HEK293 (cell line): ENCODE measurements at regions not wholly inside any gene's neighbourhood (a gene's known extent, or its start where the extent isn't known, plus 50 kb on each side); places are given as distances from the start of the nearest gene placed in this dataset.

Experiments used
- CTCF ChIA-PET: fragments of 350-600 bp; formaldehyde crosslinking; extraction: SDS; loops from one replicate; lab custom pipeline; 2021; ENCODE audit warnings: antibody characterized with exemption; lab: Yijun Ruan, JAX
- POLR2A ChIA-PET: fragments of 300-600 bp; formaldehyde crosslinking; extraction: SDS; loops from one replicate; lab custom pipeline; 2020; ENCODE audit warnings: antibody characterized with exemption, inconsistent platforms; lab: Yijun Ruan, JAX
- H3K27ac ChIP-seq: fragments of 200-500 bp; sonication (Bioruptor generic); 2 replicates; pipeline ENCODE4 v1.5.1; 2014; ENCODE audit warnings: low read depth, low read length, control low read depth, inconsistent platforms; ENCODE audit errors: extremely low read depth
- H3K36me3 ChIP-seq, 2 experiments: fragments of 200-500 bp in 1 of 2; sonication (Bioruptor generic) in 1 of 2; 1 replicate in 1 of 2; 2 replicates in 1 of 2; pipeline ENCODE4 v1.5.1; 2014 to 2017; ENCODE audit warnings: inconsistent platforms in 2 of 2, low read length in 2 of 2; ENCODE audit not compliant: control insufficient read depth in 2 of 2, insufficient read depth in 1 of 2
- H3K4me1 ChIP-seq: fragments of 200-500 bp; sonication (Bioruptor generic); 2 replicates; pipeline ENCODE4 v1.5.1; 2014; ENCODE audit warnings: mild to moderate bottlenecking, low read length, inconsistent platforms; ENCODE audit not compliant: control insufficient read depth, insufficient read depth
- H3K4me3 ChIP-seq: 2 replicates; pipeline ENCODE4 v1.5.1; 2011; ENCODE audit warnings: low read depth, mild to moderate bottlenecking, control low read depth, low read length, moderate library complexity
- H3K9me3 ChIP-seq: fragments of 200-500 bp; sonication (Bioruptor generic); 2 replicates; pipeline ENCODE4 v1.5.1; 2014; ENCODE audit warnings: low read depth, low read length, inconsistent platforms; ENCODE audit not compliant: control insufficient read depth, insufficient read depth
- AEBP2 ChIP-seq: fragments of 450-650 bp; formaldehyde crosslinking; IDR thresholded peaks from 2 replicates; pipeline ENCODE4 v1.5.1; 2016; ENCODE audit warnings: missing biosample characterization, missing genetic modification characterization, borderline replicate concordance
- CTCF ChIP-seq: fragments of 450-650 bp; formaldehyde crosslinking; IDR thresholded peaks from 2 replicates; pipeline ENCODE4 v1.5.1; 2016; ENCODE audit warnings: missing biosample characterization, missing genetic modification characterization
- EGR2 ChIP-seq: fragments of 450-650 bp; formaldehyde crosslinking; IDR thresholded peaks from 2 replicates; pipeline ENCODE4 v1.5.1; 2016; ENCODE audit warnings: low read depth, missing biosample characterization, missing genetic modification characterization
- GLI4 ChIP-seq: fragments of 450-650 bp; formaldehyde crosslinking; IDR thresholded peaks from 2 replicates; pipeline ENCODE4 v1.5.1; 2016; ENCODE audit warnings: missing biosample characterization, missing genetic modification characterization
- GLIS2 ChIP-seq: fragments of 450-650 bp; formaldehyde crosslinking; IDR thresholded peaks from 2 replicates; pipeline ENCODE4 v1.5.1; 2016; ENCODE audit warnings: missing biosample characterization, missing genetic modification characterization
- IKZF3 ChIP-seq: fragments of 450-650 bp; IDR thresholded peaks from 2 replicates; pipeline ENCODE4 v1.5.0; 2018; ENCODE audit warnings: missing biosample characterization, mild to moderate bottlenecking, missing genetic modification characterization, moderate library complexity
- ZBTB6 ChIP-seq: fragments of 450-650 bp; formaldehyde crosslinking; IDR thresholded peaks from 2 replicates; pipeline ENCODE4 v1.5.1; 2017; ENCODE audit warnings: missing biosample characterization, missing genetic modification characterization
- ZBTB7A ChIP-seq: fragments of 450-650 bp; formaldehyde crosslinking; IDR thresholded peaks from 2 replicates; pipeline ENCODE4 v1.5.1; 2016; ENCODE audit warnings: low read depth, missing biosample characterization, missing genetic modification characterization
- ZBTB8A ChIP-seq: fragments of 450-650 bp; formaldehyde crosslinking; IDR thresholded peaks from 2 replicates; pipeline ENCODE4 v1.5.1; 2016; ENCODE audit warnings: missing biosample characterization, missing genetic modification characterization
- ZFHX2 ChIP-seq: fragments of 450-650 bp; formaldehyde crosslinking; conservative IDR thresholded peaks from 2 replicates; pipeline ENCODE4 v1.5.1; 2016; ENCODE audit warnings: missing biosample characterization, missing genetic modification characterization
- ZFP69B ChIP-seq: fragments of 450-650 bp; formaldehyde crosslinking; IDR thresholded peaks from 2 replicates; pipeline ENCODE4 v1.5.1; 2016; ENCODE audit warnings: missing biosample characterization, missing genetic modification characterization
- ZNF175 ChIP-seq: fragments of 450-650 bp; formaldehyde crosslinking; IDR thresholded peaks from 2 replicates; pipeline ENCODE4 v1.5.1; 2016; ENCODE audit warnings: missing biosample characterization, missing genetic modification characterization
- ZNF248 ChIP-seq: fragments of 450-650 bp; formaldehyde crosslinking; IDR thresholded peaks from 2 replicates; pipeline ENCODE4 v1.5.1; 2017; ENCODE audit warnings: missing biosample characterization, missing genetic modification characterization
- ZNF302 ChIP-seq: fragments of 450-650 bp; formaldehyde crosslinking; IDR thresholded peaks from 2 replicates; pipeline ENCODE4 v1.5.1; 2016; ENCODE audit warnings: missing biosample characterization, missing genetic modification characterization, low read depth
- ZNF324 ChIP-seq: fragments of 450-650 bp; formaldehyde crosslinking; IDR thresholded peaks from 2 replicates; pipeline ENCODE4 v1.5.1; 2016; ENCODE audit warnings: missing biosample characterization, missing genetic modification characterization
- ZNF350 ChIP-seq: fragments of 450-650 bp; formaldehyde crosslinking; IDR thresholded peaks from 2 replicates; pipeline ENCODE4 v1.5.0; 2017; ENCODE audit warnings: missing biosample characterization, mild to moderate bottlenecking, missing genetic modification characterization
- ZNF514 ChIP-seq: fragments of 450-650 bp; formaldehyde crosslinking; IDR thresholded peaks from 2 replicates; pipeline ENCODE4 v1.5.1; 2016; ENCODE audit warnings: missing biosample characterization, missing genetic modification characterization
- ZNF529 ChIP-seq: fragments of 450-650 bp; formaldehyde crosslinking; IDR thresholded peaks from 2 replicates; pipeline ENCODE4 v1.5.1; 2017; ENCODE audit warnings: missing genetic modification characterization, missing biosample characterization; ENCODE audit not compliant: insufficient replicate concordance
- ZNF571 ChIP-seq: fragments of 450-650 bp; formaldehyde crosslinking; IDR thresholded peaks from 2 replicates; pipeline ENCODE4 v1.5.0; 2017; ENCODE audit warnings: missing biosample characterization, missing genetic modification characterization
- ZNF596 ChIP-seq: fragments of 450-650 bp; IDR thresholded peaks from 2 replicates; pipeline ENCODE4 v1.5.0; 2018; ENCODE audit warnings: missing biosample characterization, mild to moderate bottlenecking, missing genetic modification characterization, moderate library complexity
- ZNF621 ChIP-seq: fragments of 450-650 bp; formaldehyde crosslinking; IDR thresholded peaks from 2 replicates; pipeline ENCODE4 v1.5.1; 2017; ENCODE audit warnings: missing biosample characterization, missing genetic modification characterization
- ZNF768 ChIP-seq: fragments of 450-650 bp; formaldehyde crosslinking; IDR thresholded peaks from 2 replicates; pipeline ENCODE4 v1.5.1; 2018; ENCODE audit warnings: missing biosample characterization, mild to moderate bottlenecking, missing genetic modification characterization
- ZNF785 ChIP-seq: fragments of 450-650 bp; formaldehyde crosslinking; IDR thresholded peaks from 2 replicates; pipeline ENCODE4 v1.5.1; 2016; ENCODE audit warnings: missing biosample characterization, missing genetic modification characterization

- TF ChIP-seq ZNF596 (tag by site-specific recombination), result no peak
- TF ChIP-seq, all 188 proteins: peak for 0
Measured at GRCh38 chr16:64425381-64425780, 696.5 kb downstream of the CDH11 start (continued).

GRCh38 chr16:64422259-64422658 lies 699.6 kb downstream of the CDH11 start:
- Histone ChIP-seq H3K9me3 (no peaks in the 10 kb centered on the region), H3K4me1 (no peaks in the 10 kb centered on the region), H3K4me3 (no peak overlapping the region), H3K36me3 (no peaks in the 10 kb centered on the region), H3K27ac (no peak overlapping the region)
- POLR2A ChIA-PET, result no interaction called here
- CTCF ChIA-PET, result interaction anchor here (0.7 kb wide), 1 partner anchor 1920 kb away, joined by 4 read pairs; no protein-coding TSS in a partner anchor
- TF ChIP-seq ZFHX2 (no peak), ZNF248 (tag by site-specific recombination) (no peak), GLI4 (tag by site-specific recombination) (no peak), ZNF514 (tag by site-specific recombination) (no peak), AEBP2 (no peak)

GRCh38 chr16:64421515-64421914 lies 700.3 kb downstream of the CDH11 start:
- POLR2A ChIA-PET, result interaction anchor here (0.6 kb wide), 1 partner anchor 331 kb away, joined by 6 read pairs; no protein-coding TSS in a partner anchor
- no peak for TF ChIP-seq ZNF571
- no peak for TF ChIP-seq ZNF768 (tag by site-specific recombination)
- no peak for TF ChIP-seq ZFP69B (tag by site-specific recombination)
- no peak for TF ChIP-seq GLIS2 (tag by site-specific recombination)
- TF ChIP-seq ZNF785 (tag by site-specific recombination), result no peak

GRCh38 chr16:64419832-64420231 lies 702.0 kb downstream of the CDH11 start:
- Histone ChIP-seq H3K27ac (no peak overlapping the region), H3K36me3 (no peaks in the 10 kb centered on the region), H3K4me1 (no peaks in the 10 kb centered on the region), H3K9me3 (no peaks in the 10 kb centered on the region), H3K4me3 (no peak overlapping the region)
- CTCF ChIA-PET, result no interaction called here
- POLR2A ChIA-PET, result no interaction called here
- no peak for TF ChIP-seq CTCF (tag by site-specific recombination)
- TF ChIP-seq EGR2 (tag by site-specific recombination), result no peak
- no peak for TF ChIP-seq ZNF175 (tag by site-specific recombination)
- TF ChIP-seq ZNF350 (tag by site-specific recombination), result no peak
- TF ChIP-seq ZNF248 (tag by site-specific recombination), result no peak
- no peak for TF ChIP-seq ZNF302 (tag by site-specific recombination)
- no peak for TF ChIP-seq ZBTB6 (tag by site-specific recombination)
- TF ChIP-seq ZNF571, result no peak
- TF ChIP-seq ZBTB7A (tag by site-specific recombination), result no peak
- no peak for TF ChIP-seq ZNF529 (tag by site-specific recombination)
- no peak for TF ChIP-seq ZBTB8A (tag by site-specific recombination)
- TF ChIP-seq ZNF621, result no peak
- TF ChIP-seq ZNF324 (tag by site-specific recombination), result no peak
- no peak for TF ChIP-seq IKZF3 (tag by site-specific recombination)

More at GRCh38 chr16:64421515-64421914, 700.3 kb downstream of the CDH11 start:
- Histone ChIP-seq H3K4me3 (no peak overlapping the region), H3K9me3 (no peaks in the 10 kb centered on the region), H3K27ac (no peak overlapping the region), H3K36me3 (no peaks in the 10 kb centered on the region), H3K4me1 (no peaks in the 10 kb centered on the region)
- CTCF ChIA-PET, result interaction anchor here (0.7 kb wide), 1 partner anchor 1921 kb away, joined by 4 read pairs; no protein-coding TSS in a partner anchor
